ENCODE measurements at regions not wholly inside any gene's neighbourhood (a gene's known extent, or its start where the extent isn't known, plus 50 kb on each side); places are given as distances from the start of the nearest gene placed in this dataset.

DNA sequence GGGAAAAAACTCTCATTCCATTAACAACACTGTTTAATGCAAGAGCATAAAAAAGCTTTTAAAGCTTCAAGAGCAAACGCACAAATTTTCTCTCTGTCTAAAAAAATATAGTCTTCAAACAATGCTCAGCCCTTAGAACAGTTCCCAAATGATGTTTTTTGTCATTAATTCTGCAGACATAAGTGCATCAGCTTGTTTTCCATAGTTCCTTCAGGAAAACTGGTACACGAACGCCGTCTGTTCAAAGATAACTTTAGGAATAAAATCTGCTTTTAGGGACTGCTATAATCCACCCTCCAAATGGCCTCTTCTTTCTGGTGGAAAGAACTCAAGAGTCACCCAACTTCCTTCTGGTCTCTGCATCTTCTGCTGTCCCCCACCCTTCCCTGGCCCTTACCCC, 98.2 kb upstream of the SLC66A3 start:
- DNase-seq (ENCODE audit: low spot score): no peak
- no peak for ATAC-seq (ENCODE audit: low read depth)
- peaks cover 7% of the 10 kb centered on the region for H3K9me3 ChIP-seq (ENCODE audit: severe bottlenecking)
- no peaks in the 10 kb centered on the region for H3K36me3 ChIP-seq (ENCODE audit: low read depth)
- H3K4me1 ChIP-seq (ENCODE audit: insufficient read depth, poor library complexity, severe bottlenecking): no peaks in the 10 kb centered on the region
- peaks cover 6% of the 10 kb centered on the region for H3K27me3 ChIP-seq (ENCODE audit: insufficient read depth, poor library complexity, severe bottlenecking)
- TF ChIP-seq, protein P1, sequence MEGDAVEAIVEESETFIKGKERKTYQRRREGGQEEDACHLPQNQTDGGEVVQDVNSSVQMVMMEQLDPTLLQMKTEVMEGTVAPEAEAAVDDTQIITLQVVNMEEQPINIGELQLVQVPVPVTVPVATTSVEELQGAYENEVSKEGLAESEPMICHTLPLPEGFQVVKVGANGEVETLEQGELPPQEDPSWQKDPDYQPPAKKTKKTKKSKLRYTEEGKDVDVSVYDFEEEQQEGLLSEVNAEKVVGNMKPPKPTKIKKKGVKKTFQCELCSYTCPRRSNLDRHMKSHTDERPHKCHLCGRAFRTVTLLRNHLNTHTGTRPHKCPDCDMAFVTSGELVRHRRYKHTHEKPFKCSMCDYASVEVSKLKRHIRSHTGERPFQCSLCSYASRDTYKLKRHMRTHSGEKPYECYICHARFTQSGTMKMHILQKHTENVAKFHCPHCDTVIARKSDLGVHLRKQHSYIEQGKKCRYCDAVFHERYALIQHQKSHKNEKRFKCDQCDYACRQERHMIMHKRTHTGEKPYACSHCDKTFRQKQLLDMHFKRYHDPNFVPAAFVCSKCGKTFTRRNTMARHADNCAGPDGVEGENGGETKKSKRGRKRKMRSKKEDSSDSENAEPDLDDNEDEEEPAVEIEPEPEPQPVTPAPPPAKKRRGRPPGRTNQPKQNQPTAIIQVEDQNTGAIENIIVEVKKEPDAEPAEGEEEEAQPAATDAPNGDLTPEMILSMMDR (IDR thresholded peaks at IDR 0.05; ENCODE audit: poor library complexity, severe bottlenecking): no peak
- no peak overlapping the region for H3K4me3 ChIP-seq (ENCODE audit: severe bottlenecking)
- H3K27ac ChIP-seq (ENCODE audit: poor library complexity, severe bottlenecking): no peak overlapping the region

DNA sequence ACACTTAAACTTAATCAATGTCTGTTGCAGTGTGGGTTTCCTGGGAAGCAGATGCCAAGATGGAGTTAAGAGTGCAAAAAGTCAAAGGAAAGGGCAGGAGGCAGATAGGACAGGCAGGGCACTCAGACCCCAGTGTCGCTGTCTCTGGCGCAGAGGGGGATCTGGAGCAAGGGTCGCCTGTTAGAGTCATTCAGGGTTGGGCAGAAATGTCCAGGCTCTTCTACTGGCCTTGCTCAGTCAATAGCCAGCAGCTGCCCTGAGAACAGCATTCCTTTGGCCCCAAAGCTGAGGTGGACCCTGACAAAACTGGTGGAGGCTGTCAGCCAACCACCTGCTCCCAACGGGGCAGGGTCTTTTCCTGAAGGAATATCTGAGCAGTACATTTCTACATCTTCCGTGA, 97.1 kb upstream of the SLC66A3 start:
- H3K4me1 ChIP-seq (ENCODE audit: insufficient read depth, poor library complexity, severe bottlenecking): no peaks in the 10 kb centered on the region
- H3K9me3 ChIP-seq (ENCODE audit: severe bottlenecking): peaks cover 7% of the 10 kb centered on the region
- TF ChIP-seq, protein P1 (IDR thresholded peaks at IDR 0.05; ENCODE audit: poor library complexity, severe bottlenecking): no peak
- no peak overlapping the region for H3K27ac ChIP-seq (ENCODE audit: poor library complexity, severe bottlenecking)
- peaks cover 6% of the 10 kb centered on the region for H3K27me3 ChIP-seq (ENCODE audit: insufficient read depth, poor library complexity, severe bottlenecking)
- H3K36me3 ChIP-seq (ENCODE audit: low read depth): no peaks in the 10 kb centered on the region
- DNase-seq (ENCODE audit: low spot score) (no peak), ATAC-seq (ENCODE audit: low read depth) (no peak)
- no peak overlapping the region for H3K4me3 ChIP-seq (ENCODE audit: severe bottlenecking)

DNA sequence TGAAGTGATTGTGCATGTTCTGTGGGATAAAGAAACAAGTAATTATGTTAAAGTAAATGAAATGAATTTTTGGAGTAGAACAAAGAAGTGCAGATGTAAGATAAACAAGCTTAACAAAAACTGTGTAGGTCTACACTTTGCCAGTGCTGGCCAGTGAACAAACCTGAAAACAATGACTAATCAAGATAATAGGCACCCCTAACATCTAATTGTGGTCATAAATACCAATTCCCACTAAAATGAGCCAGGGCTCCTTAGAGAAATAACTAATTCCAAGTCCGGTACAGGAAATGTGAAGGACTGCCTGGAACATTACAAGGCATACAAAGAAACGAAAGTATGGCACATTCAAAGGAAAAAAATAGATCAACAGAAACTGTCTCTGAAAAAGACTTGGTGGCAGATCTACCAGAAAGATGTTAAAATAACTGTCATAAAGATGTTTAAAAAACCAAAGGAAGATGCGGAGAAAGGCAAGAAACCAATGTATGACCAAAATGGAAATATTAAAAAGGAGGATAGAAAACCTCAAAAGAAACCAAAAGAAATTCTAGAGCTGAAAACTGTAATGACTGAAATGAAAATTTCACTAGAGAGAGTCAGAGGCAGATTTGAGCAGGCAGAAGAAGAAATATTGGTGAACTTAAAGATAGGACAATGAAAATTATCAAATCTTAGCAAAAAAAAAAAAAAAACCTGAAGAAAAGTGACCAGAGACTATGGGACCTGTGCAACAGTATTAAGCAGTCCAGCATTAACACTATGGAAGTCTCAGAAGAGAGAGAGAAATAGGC, 94.7 kb upstream of the SLC66A3 start:
- DNase-seq (ENCODE audit: low spot score): no peak
- Histone ChIP-seq H3K27me3 (ENCODE audit: insufficient read depth, poor library complexity, severe bottlenecking) (peaks cover 20% of the 10 kb centered on the region), H3K4me1 (ENCODE audit: insufficient read depth, poor library complexity, severe bottlenecking) (no peaks in the 10 kb centered on the region), H3K4me3 (ENCODE audit: severe bottlenecking) (no peak overlapping the region), H3K9me3 (ENCODE audit: severe bottlenecking) (peaks cover 7% of the 10 kb centered on the region), H3K36me3 (ENCODE audit: low read depth) (no peaks in the 10 kb centered on the region), H3K27ac (ENCODE audit: poor library complexity, severe bottlenecking) (no peak overlapping the region)
- ATAC-seq (ENCODE audit: low read depth): no peak
- TF ChIP-seq, protein P1 (IDR thresholded peaks at IDR 0.05; ENCODE audit: poor library complexity, severe bottlenecking): no peak

DNA sequence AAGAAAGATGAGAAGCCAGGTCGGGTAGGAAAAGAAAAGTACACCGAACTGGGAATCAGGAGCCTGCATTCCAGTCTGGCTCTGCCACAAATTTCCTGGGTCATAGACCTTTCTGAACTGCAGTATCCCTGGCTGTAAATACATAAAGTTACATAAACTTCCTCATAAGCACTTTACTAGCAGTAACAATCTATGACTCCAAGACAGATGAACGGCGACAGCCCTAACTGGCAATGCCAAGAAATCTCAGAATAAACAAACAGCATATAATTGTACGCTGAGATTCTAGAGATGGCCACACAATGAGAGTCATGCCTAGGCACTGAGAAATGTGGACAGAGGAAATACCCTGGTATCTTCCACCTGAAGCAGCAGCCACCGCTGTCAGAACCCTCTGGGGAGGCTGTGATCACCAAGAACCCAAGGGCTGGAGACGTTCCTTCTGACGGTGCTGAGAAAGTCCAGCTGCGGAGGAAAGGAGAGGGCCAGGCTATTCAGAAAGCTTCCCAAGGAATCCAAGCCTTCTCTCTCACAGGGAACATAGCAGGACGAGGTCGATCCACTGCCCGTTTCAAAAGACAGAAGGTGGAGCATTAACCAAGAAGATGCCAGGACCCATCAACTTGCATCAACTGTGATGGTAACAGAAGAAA, 89.3 kb upstream of the SLC66A3 start:
- no peak for ATAC-seq (ENCODE audit: low read depth)
- H3K27ac ChIP-seq (ENCODE audit: poor library complexity, severe bottlenecking): no peak overlapping the region
- TF ChIP-seq, protein P1 (IDR thresholded peaks at IDR 0.05; ENCODE audit: poor library complexity, severe bottlenecking): no peak
- no peak for DNase-seq (ENCODE audit: low spot score)
- H3K27me3 ChIP-seq (ENCODE audit: insufficient read depth, poor library complexity, severe bottlenecking): peaks cover 19% of the 10 kb centered on the region
- no peak overlapping the region for H3K4me3 ChIP-seq (ENCODE audit: severe bottlenecking)
- no peaks in the 10 kb centered on the region for H3K9me3 ChIP-seq (ENCODE audit: severe bottlenecking)
- no peaks in the 10 kb centered on the region for H3K36me3 ChIP-seq (ENCODE audit: low read depth)
- H3K4me1 ChIP-seq (ENCODE audit: insufficient read depth, poor library complexity, severe bottlenecking): no peaks in the 10 kb centered on the region

Data from RWPE2 (cell line).